A549 (cell line): ENCODE measurements at regions not wholly inside any gene's neighbourhood (a gene's known extent, or its start where the extent isn't known, plus 50 kb on each side); places are given as distances from the start of the nearest gene placed in this dataset.

ENCODE experiments used
- EP300 ChIP-seq, 2 experiments: fragments of >200 bp; sonication (Bioruptor Twin); formaldehyde crosslinking; IDR thresholded peaks; 2 replicates in 1 of 2; 3 replicates in 1 of 2; pipeline ENCODE4 v1.6.1; 2016 to 2017
- POLR2A ChIP-seq: IDR thresholded peaks from 2 replicates; pipeline ENCODE4 v1.6.1; 2012; ENCODE audit warnings: mild to moderate bottlenecking, low read length
- RNF2 ChIP-seq: fragments of 200-600 bp; sonication (generic); IDR thresholded peaks from 2 replicates; pipeline ENCODE4 v1.6.1; 2016; ENCODE audit warnings: low read depth, mild to moderate bottlenecking, antibody characterized with exemption, moderate library complexity, borderline replicate concordance
- TF ChIP-seq, protein P1 (sequence below): fragments of 200-600 bp; sonication (generic); IDR thresholded peaks from 2 replicates; pipeline ENCODE4 v1.6.1; 2016; ENCODE audit warnings: antibody characterized with exemption, mild to moderate bottlenecking, moderate library complexity
- TF ChIP-seq, protein P2 (sequence below): fragments of >200 bp; sonication (Bioruptor Twin); formaldehyde crosslinking; IDR thresholded peaks from 3 replicates; pipeline ENCODE4 v1.5.1; 2016

GRCh38 chr5:113806250-113806649 is 292.8 kb downstream of the YTHDC2 start:
- TF ChIP-seq POLR2A (no peak), EP300 (IDR thresholded peaks at IDR 0.05) (no peak), RNF2 (no peak)
- TF ChIP-seq, protein P1, sequence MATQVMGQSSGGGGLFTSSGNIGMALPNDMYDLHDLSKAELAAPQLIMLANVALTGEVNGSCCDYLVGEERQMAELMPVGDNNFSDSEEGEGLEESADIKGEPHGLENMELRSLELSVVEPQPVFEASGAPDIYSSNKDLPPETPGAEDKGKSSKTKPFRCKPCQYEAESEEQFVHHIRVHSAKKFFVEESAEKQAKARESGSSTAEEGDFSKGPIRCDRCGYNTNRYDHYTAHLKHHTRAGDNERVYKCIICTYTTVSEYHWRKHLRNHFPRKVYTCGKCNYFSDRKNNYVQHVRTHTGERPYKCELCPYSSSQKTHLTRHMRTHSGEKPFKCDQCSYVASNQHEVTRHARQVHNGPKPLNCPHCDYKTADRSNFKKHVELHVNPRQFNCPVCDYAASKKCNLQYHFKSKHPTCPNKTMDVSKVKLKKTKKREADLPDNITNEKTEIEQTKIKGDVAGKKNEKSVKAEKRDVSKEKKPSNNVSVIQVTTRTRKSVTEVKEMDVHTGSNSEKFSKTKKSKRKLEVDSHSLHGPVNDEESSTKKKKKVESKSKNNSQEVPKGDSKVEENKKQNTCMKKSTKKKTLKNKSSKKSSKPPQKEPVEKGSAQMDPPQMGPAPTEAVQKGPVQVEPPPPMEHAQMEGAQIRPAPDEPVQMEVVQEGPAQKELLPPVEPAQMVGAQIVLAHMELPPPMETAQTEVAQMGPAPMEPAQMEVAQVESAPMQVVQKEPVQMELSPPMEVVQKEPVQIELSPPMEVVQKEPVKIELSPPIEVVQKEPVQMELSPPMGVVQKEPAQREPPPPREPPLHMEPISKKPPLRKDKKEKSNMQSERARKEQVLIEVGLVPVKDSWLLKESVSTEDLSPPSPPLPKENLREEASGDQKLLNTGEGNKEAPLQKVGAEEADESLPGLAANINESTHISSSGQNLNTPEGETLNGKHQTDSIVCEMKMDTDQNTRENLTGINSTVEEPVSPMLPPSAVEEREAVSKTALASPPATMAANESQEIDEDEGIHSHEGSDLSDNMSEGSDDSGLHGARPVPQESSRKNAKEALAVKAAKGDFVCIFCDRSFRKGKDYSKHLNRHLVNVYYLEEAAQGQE: no peak
- TF ChIP-seq, protein P2, sequence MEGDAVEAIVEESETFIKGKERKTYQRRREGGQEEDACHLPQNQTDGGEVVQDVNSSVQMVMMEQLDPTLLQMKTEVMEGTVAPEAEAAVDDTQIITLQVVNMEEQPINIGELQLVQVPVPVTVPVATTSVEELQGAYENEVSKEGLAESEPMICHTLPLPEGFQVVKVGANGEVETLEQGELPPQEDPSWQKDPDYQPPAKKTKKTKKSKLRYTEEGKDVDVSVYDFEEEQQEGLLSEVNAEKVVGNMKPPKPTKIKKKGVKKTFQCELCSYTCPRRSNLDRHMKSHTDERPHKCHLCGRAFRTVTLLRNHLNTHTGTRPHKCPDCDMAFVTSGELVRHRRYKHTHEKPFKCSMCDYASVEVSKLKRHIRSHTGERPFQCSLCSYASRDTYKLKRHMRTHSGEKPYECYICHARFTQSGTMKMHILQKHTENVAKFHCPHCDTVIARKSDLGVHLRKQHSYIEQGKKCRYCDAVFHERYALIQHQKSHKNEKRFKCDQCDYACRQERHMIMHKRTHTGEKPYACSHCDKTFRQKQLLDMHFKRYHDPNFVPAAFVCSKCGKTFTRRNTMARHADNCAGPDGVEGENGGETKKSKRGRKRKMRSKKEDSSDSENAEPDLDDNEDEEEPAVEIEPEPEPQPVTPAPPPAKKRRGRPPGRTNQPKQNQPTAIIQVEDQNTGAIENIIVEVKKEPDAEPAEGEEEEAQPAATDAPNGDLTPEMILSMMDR: no peak
